IMR-90 (cell line): ENCODE measurements at regions not wholly inside any gene's neighbourhood (a gene's known extent, or its start where the extent isn't known, plus 50 kb on each side); places are given as distances from the start of the nearest gene placed in this dataset.

Experiments used
- ATAC-seq: fragments of 200-7000 bp; cut with Tn5 transposase; 2 replicates; pipeline ENCODE4 v1.9.1; 2020; ENCODE audit warnings: low read depth, mild to moderate bottlenecking, moderate library complexity
- BruUV-seq: library from RNA; stranded (reverse); fragments of 400-500 nt; replicated peaks from 2 replicates; lab custom pipeline; 2021; lab: Mats Ljungman, UMichigan
- CTCF ChIA-PET: fragments of 300-600 bp; formaldehyde crosslinking; extraction: SDS; loops from one replicate; lab custom pipeline; 2021; ENCODE audit warnings: antibody characterized with exemption; lab: Yijun Ruan, JAX
- POLR2A ChIA-PET: fragments of 300-600 bp; sonication (Branson Sonifier 250); formaldehyde crosslinking; loops from one replicate; lab custom pipeline; 2022; ENCODE audit warnings: antibody characterized with exemption; ENCODE audit not compliant: unreplicated experiment; lab: Charles Lee
- DNase-seq: peaks from one replicate; pipeline ENCODE4 v3.0.0; 2013
- H2AFZ ChIP-seq: replicated peaks from 2 replicates; pipeline ENCODE3; 2013; ENCODE audit warnings: low read length, mild to moderate bottlenecking; ENCODE audit not compliant: poor library complexity
- H2AK5ac ChIP-seq: 2 replicates; pipeline ENCODE4 v1.6.1; 2013; ENCODE audit warnings: low read depth, low read length, inconsistent platforms
- H2AK9ac ChIP-seq: replicated peaks from 2 replicates; pipeline ENCODE3; 2013; ENCODE audit warnings: mild to moderate bottlenecking, low read depth, low read length, moderate library complexity; ENCODE audit not compliant: poor library complexity
- H2BK120ac ChIP-seq: 2 replicates; pipeline ENCODE4 v1.6.1; 2013; ENCODE audit warnings: low read depth, low read length, inconsistent platforms
- H2BK15ac ChIP-seq: 3 replicates; pipeline ENCODE4 v1.6.1; 2013; ENCODE audit warnings: low read depth, low read length, inconsistent platforms
- H2BK20ac ChIP-seq: 2 replicates; pipeline ENCODE4 v1.6.1; 2013; ENCODE audit warnings: low read depth, mild to moderate bottlenecking, inconsistent platforms, low read length, moderate library complexity
- H2BK5ac ChIP-seq: 2 replicates; pipeline ENCODE4 v1.6.1; 2013; ENCODE audit warnings: mild to moderate bottlenecking, low read depth, low read length, inconsistent platforms; ENCODE audit not compliant: poor library complexity, severe bottlenecking
- H3K14ac ChIP-seq: replicated peaks from 2 replicates; pipeline ENCODE4 v1.6.1; 2013; ENCODE audit warnings: low read depth, low read length, inconsistent platforms
- H3K18ac ChIP-seq: 2 replicates; pipeline ENCODE4 v1.6.1; 2013; ENCODE audit warnings: low read depth, low read length, control low read depth
- H3K23ac ChIP-seq: 2 replicates; pipeline ENCODE4 v1.6.1; 2013; ENCODE audit warnings: low read depth, low read length, inconsistent platforms
- H3K27ac ChIP-seq: 2 replicates; pipeline ENCODE4 v1.5.1; 2013; ENCODE audit warnings: mild to moderate bottlenecking, control low read depth, low read length; ENCODE audit not compliant: insufficient read depth
- H3K27me3 ChIP-seq: 2 replicates; pipeline ENCODE4 v1.6.1; 2013; ENCODE audit warnings: low read length; ENCODE audit not compliant: control insufficient read depth, insufficient read depth
- H3K36me3 ChIP-seq: 2 replicates; pipeline ENCODE4 v1.6.1; 2013; ENCODE audit warnings: low read length, mixed read lengths; ENCODE audit not compliant: control insufficient read depth, insufficient read depth
- H3K4ac ChIP-seq: 2 replicates; pipeline ENCODE4 v1.6.1; 2013; ENCODE audit warnings: low read depth, low read length, inconsistent platforms
- H3K4me1 ChIP-seq: 2 replicates; pipeline ENCODE4 v1.6.1; 2013; ENCODE audit warnings: low read length, mixed read lengths; ENCODE audit not compliant: control insufficient read depth, insufficient read depth
- H3K4me2 ChIP-seq: 2 replicates; pipeline ENCODE4 v1.6.1; 2013; ENCODE audit warnings: low read depth, mild to moderate bottlenecking, control low read depth, low read length, moderate library complexity
- H3K4me3 ChIP-seq: 2 replicates; pipeline ENCODE4 v1.5.1; 2013; ENCODE audit warnings: low read depth, mild to moderate bottlenecking, control low read depth, low read length, moderate library complexity; ENCODE audit not compliant: insufficient read depth
- H3K56ac ChIP-seq: 2 replicates; pipeline ENCODE4 v1.6.1; 2013; ENCODE audit warnings: low read length, inconsistent platforms; ENCODE audit not compliant: insufficient read depth; ENCODE audit errors: extremely low read depth
- H3K79me1 ChIP-seq, 2 experiments: 2 replicates each; pipeline ENCODE4 v1.6.1; 2013; ENCODE audit warnings: low read length in 2 of 2, inconsistent platforms in 1 of 2, low read depth in 1 of 2
- H3K9ac ChIP-seq: 2 replicates; pipeline ENCODE4 v1.6.1; 2013; ENCODE audit warnings: low read depth, low read length, control low read depth
- H3K9me1 ChIP-seq: 2 replicates; pipeline ENCODE4 v1.6.1; 2013; ENCODE audit warnings: low read length, inconsistent platforms; ENCODE audit not compliant: insufficient read depth
- H3K9me3 ChIP-seq: 2 replicates; pipeline ENCODE4 v1.6.1; 2013; ENCODE audit warnings: low read length; ENCODE audit not compliant: control insufficient read depth, insufficient read depth
- H4K20me1 ChIP-seq: 2 replicates; pipeline ENCODE4 v1.6.1; 2013; ENCODE audit warnings: low read length, inconsistent platforms; ENCODE audit not compliant: insufficient read depth
- H4K5ac ChIP-seq: 2 replicates; pipeline ENCODE4 v1.6.1; 2013; ENCODE audit warnings: mild to moderate bottlenecking, low read depth, low read length, control low read depth
- H4K8ac ChIP-seq, 2 experiments: 2 replicates each; pipeline ENCODE4 v1.6.1; 2013; ENCODE audit warnings: low read depth in 2 of 2, low read length in 2 of 2, control low read depth in 1 of 2, inconsistent platforms in 1 of 2
- H4K91ac ChIP-seq: 2 replicates; pipeline ENCODE4 v1.6.1; 2013; ENCODE audit warnings: low read depth, low read length, inconsistent platforms; ENCODE audit not compliant: insufficient read depth
- BHLHE40 ChIP-seq: fragments of 150-350 bp; IDR thresholded peaks from 2 replicates; pipeline ENCODE4 v1.6.1; 2016; ENCODE audit warnings: mild to moderate bottlenecking, low read depth, low read length
- CHD1 ChIP-seq: IDR thresholded peaks from 2 replicates; pipeline ENCODE4 v1.6.1; 2012; ENCODE audit warnings: low read depth, low read length, improper control_type of control experiment
- FOS ChIP-seq: fragments of 150-350 bp; IDR thresholded peaks from 2 replicates; pipeline ENCODE4 v1.6.1; 2016; ENCODE audit warnings: low read depth, low read length
- MAFK ChIP-seq: IDR thresholded peaks from 2 replicates; pipeline ENCODE4 v1.6.1; 2012; ENCODE audit warnings: low read depth, low read length, improper control_type of control experiment
- MAZ ChIP-seq: IDR thresholded peaks from 2 replicates; pipeline ENCODE4 v1.6.1; 2012; ENCODE audit warnings: low read depth, mild to moderate bottlenecking, low read length, improper control_type of control experiment, moderate library complexity, borderline replicate concordance
- MXI1 ChIP-seq: IDR thresholded peaks from 2 replicates; pipeline ENCODE4 v1.6.1; 2012; ENCODE audit warnings: low read depth, mild to moderate bottlenecking, low read length, moderate library complexity, borderline replicate concordance
- NFE2L2 ChIP-seq: fragments of 150-350 bp; IDR thresholded peaks from 2 replicates; pipeline ENCODE4 v1.6.1; 2016; ENCODE audit warnings: low read depth, mild to moderate bottlenecking, low read length
- POLR2A ChIP-seq: IDR thresholded peaks from 2 replicates; pipeline ENCODE4 v1.6.1; 2012; ENCODE audit warnings: mild to moderate bottlenecking, low read depth, low read length
- RCOR1 ChIP-seq: IDR thresholded peaks from 2 replicates; pipeline ENCODE4 v1.6.1; 2012; ENCODE audit warnings: mild to moderate bottlenecking, low read length, improper control_type of control experiment; ENCODE audit not compliant: insufficient replicate concordance
- RFX5 ChIP-seq: IDR thresholded peaks from 2 replicates; pipeline ENCODE4 v1.8.0; 2012; ENCODE audit warnings: low read depth, mild to moderate bottlenecking, low read length, moderate library complexity
- SMC3 ChIP-seq: fragments of 150-350 bp; IDR thresholded peaks from 2 replicates; pipeline ENCODE4 v1.6.1; 2016; ENCODE audit warnings: low read depth, mild to moderate bottlenecking, antibody characterized with exemption, low read length, moderate library complexity
- WGBS, 2 experiments: methylation state at CpG; one replicate each; pipeline versions ENCODE4 v1.1.5 to v1.1.7; 2013; ENCODE audit warnings: missing lambda C conversion rate in 2 of 2; ENCODE audit not compliant: insufficient read length in 1 of 2; ENCODE audit errors: extremely low coverage in 2 of 2; 5-methylcytosine and 5-hydroxymethylcytosine counted together
- dilution Hi-C: fragments of 300-500 bp; cut with HindIII; formaldehyde crosslinking; loops from one replicate; pipeline ENCODE4 v1.14.3; 2018; ENCODE audit warnings: low sequenced_read_pairs; ENCODE audit not compliant: unreplicated experiment
- in situ Hi-C: fragments of 300-500 bp; cut with MboI; formaldehyde crosslinking; loops from 3 replicates; pipeline ENCODE4 v1.14.3; 2019; ENCODE audit warnings: low sequenced_read_pairs, inconsistent platforms, mixed read lengths
- intact Hi-C: fragments of 100-400 bp; cut with micrococcal nuclease; formaldehyde crosslinking; loops from 2 replicates; pipeline ENCODE4 v1.10.0; 2022
- TF ChIP-seq, protein P1 (sequence below): fragments of 150-350 bp; IDR thresholded peaks from 2 replicates; pipeline ENCODE4 v1.6.1; 2016; ENCODE audit warnings: low read depth, mild to moderate bottlenecking, low read length, moderate library complexity, borderline replicate concordance
- TF ChIP-seq, protein P2 (sequence below): fragments of 150-350 bp; IDR thresholded peaks from 2 replicates; pipeline ENCODE4 v1.6.1; 2017; ENCODE audit warnings: mild to moderate bottlenecking, antibody characterized with exemption, low read length, low read depth
- TF ChIP-seq, protein P3 (sequence below): conservative IDR thresholded peaks from 2 replicates; pipeline ENCODE4 v1.5.1; 2012; ENCODE audit warnings: mild to moderate bottlenecking, low read depth, low read length, improper control_type of control experiment

DNA sequence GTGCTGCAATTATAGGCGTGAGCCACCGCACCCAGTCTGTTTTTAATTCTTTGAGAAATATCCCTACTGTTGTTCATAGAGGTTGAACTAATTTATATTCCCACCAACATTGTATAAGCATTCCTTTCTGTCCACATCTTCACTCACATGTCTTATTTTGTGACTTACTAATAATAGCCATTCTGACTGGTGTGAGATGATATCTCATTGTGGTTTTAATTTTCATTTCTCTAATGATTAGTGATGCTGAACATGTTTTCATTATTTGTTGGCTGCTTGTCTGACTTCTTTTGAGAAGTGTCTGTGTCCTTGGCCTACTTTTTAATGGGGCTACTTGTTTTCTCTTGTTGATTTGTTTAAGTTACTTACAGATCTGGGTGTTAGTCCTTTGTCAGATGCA lies 310.9 kb upstream of the MAOA start:
- H4K5ac ChIP-seq = no peak overlapping the region

More for the DNA sequence above, 310.9 kb upstream of the MAOA start:
- H2AK5ac ChIP-seq = no peak overlapping the region
- no CpG with 5 or more reads among the region's 2 CpGs for WGBS, 2 experiments
- no peak overlapping the region for H3K56ac ChIP-seq
- H4K20me1 ChIP-seq = no peaks in the 10 kb centered on the region
- no peaks in the 10 kb centered on the region for H3K9me1 ChIP-seq
- POLR2A ChIA-PET = no interaction called here
- no peak overlapping the region for H2BK20ac ChIP-seq
- no peak for DNase-seq
- H2AFZ ChIP-seq = no peak overlapping the region
- in situ Hi-C loops = no loop called here
- H3K4me3 ChIP-seq = no peak overlapping the region
- H4K91ac ChIP-seq = no peak overlapping the region
- no peaks in the 10 kb centered on the region for H3K4me1 ChIP-seq
- no peak overlapping the region for H3K9ac ChIP-seq
- H3K79me1 ChIP-seq = no peaks in the 10 kb centered on the region
- H2BK15ac ChIP-seq = no peak overlapping the region
- H3K36me3 ChIP-seq = no peaks in the 10 kb centered on the region
- H2AK9ac ChIP-seq = no peak overlapping the region
- TF ChIP-seq MXI1 (no peak), MAZ (no peak), POLR2A (no peak), RCOR1 (no peak), MAFK (no peak), SMC3 (no peak), CHD1 (no peak), FOS (no peak), RFX5 (no peak), NFE2L2 (no peak), BHLHE40 (no peak)
- TF ChIP-seq, protein P1, sequence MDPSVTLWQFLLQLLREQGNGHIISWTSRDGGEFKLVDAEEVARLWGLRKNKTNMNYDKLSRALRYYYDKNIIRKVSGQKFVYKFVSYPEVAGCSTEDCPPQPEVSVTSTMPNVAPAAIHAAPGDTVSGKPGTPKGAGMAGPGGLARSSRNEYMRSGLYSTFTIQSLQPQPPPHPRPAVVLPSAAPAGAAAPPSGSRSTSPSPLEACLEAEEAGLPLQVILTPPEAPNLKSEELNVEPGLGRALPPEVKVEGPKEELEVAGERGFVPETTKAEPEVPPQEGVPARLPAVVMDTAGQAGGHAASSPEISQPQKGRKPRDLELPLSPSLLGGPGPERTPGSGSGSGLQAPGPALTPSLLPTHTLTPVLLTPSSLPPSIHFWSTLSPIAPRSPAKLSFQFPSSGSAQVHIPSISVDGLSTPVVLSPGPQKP = no peak
- TF ChIP-seq, protein P2, sequence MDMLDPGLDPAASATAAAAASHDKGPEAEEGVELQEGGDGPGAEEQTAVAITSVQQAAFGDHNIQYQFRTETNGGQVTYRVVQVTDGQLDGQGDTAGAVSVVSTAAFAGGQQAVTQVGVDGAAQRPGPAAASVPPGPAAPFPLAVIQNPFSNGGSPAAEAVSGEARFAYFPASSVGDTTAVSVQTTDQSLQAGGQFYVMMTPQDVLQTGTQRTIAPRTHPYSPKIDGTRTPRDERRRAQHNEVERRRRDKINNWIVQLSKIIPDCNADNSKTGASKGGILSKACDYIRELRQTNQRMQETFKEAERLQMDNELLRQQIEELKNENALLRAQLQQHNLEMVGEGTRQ = no peak
- TF ChIP-seq, protein P3, sequence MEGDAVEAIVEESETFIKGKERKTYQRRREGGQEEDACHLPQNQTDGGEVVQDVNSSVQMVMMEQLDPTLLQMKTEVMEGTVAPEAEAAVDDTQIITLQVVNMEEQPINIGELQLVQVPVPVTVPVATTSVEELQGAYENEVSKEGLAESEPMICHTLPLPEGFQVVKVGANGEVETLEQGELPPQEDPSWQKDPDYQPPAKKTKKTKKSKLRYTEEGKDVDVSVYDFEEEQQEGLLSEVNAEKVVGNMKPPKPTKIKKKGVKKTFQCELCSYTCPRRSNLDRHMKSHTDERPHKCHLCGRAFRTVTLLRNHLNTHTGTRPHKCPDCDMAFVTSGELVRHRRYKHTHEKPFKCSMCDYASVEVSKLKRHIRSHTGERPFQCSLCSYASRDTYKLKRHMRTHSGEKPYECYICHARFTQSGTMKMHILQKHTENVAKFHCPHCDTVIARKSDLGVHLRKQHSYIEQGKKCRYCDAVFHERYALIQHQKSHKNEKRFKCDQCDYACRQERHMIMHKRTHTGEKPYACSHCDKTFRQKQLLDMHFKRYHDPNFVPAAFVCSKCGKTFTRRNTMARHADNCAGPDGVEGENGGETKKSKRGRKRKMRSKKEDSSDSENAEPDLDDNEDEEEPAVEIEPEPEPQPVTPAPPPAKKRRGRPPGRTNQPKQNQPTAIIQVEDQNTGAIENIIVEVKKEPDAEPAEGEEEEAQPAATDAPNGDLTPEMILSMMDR = no peak
- H3K27ac ChIP-seq = no peak overlapping the region
- H3K27me3 ChIP-seq = no peaks in the 10 kb centered on the region
- H3K18ac ChIP-seq = no peak overlapping the region
- dilution Hi-C loops = no loop called here
- intact Hi-C loops = no loop called here
- no TSS peak for BruUV-seq
- H3K4me2 ChIP-seq = no peak overlapping the region
- H2BK120ac ChIP-seq = no peak overlapping the region
- H3K23ac ChIP-seq = no peak overlapping the region
- H2BK5ac ChIP-seq = no peak overlapping the region
- H3K14ac ChIP-seq = no peak overlapping the region
- no peaks in the 10 kb centered on the region for H3K9me3 ChIP-seq
- H3K4ac ChIP-seq = no peak overlapping the region
- CTCF ChIA-PET = no interaction called here
- no peak overlapping the region for H4K8ac ChIP-seq
- ATAC-seq = no peak
